NT2/D1 (cell line): ENCODE measurements at regions not wholly inside any gene's neighbourhood (a gene's known extent, or its start where the extent isn't known, plus 50 kb on each side); places are given as distances from the start of the nearest gene placed in this dataset.
"Not testable (repeated sequence)": the region's sequence is repeated elsewhere in the genome, so short reads cannot be mapped to it uniquely, and the experiment has no call there.

Experiments
- YY1 ChIP-seq: IDR thresholded peaks from 2 replicates; pipeline ENCODE4 v1.6.1; 2011; ENCODE audit not compliant: insufficient read length, insufficient read depth
- ZNF274 ChIP-seq: IDR thresholded peaks from 2 replicates; pipeline ENCODE4 v1.6.1; 2011; ENCODE audit warnings: mild to moderate bottlenecking, low read depth, low read length

GRCh38 chr2:87360250-87360649 lies 338.6 kb upstream of the PLGLB1 start:
- TF ChIP-seq YY1, ZNF274: not testable (repeated sequence)
